PC-3 (cell line): ENCODE measurements at regions not wholly inside any gene's neighbourhood (a gene's known extent, or its start where the extent isn't known, plus 50 kb on each side); places are given as distances from the start of the nearest gene placed in this dataset.

ENCODE experiments used
- ATAC-seq: fragments of 200-7000 bp; cut with Tn5 transposase; 2 replicates; pipeline ENCODE4 v1.9.1; 2020; ENCODE audit warnings: mild to moderate bottlenecking, moderate library complexity
- BruUV-seq: library from RNA; stranded (reverse); fragments of 400-500 nt; replicated peaks from 2 replicates; lab custom pipeline; 2021; lab: Mats Ljungman, UMichigan
- CTCF ChIA-PET: fragments of 300-600 bp; sonication (Branson Sonifier 250); formaldehyde crosslinking; loops from one replicate; lab custom pipeline; 2022; ENCODE audit warnings: antibody characterized with exemption; lab: Charles Lee
- POLR2A ChIA-PET: fragments of 300-600 bp; sonication (Branson Sonifier 250); formaldehyde crosslinking; loops from one replicate; lab custom pipeline; 2022; ENCODE audit warnings: antibody characterized with exemption; ENCODE audit not compliant: unreplicated experiment; lab: Charles Lee
- DNase-seq: peaks from one replicate; pipeline ENCODE4 v3.0.0-alpha.2; 2015
- H2AFZ ChIP-seq: fragments of 300-600 bp; sonication (generic); 2 replicates; pipeline ENCODE4 v1.6.0; 2016; ENCODE audit warnings: antibody characterized with exemption, low read length
- H3F3A ChIP-seq: fragments of 300-600 bp; sonication (generic); one replicate; pipeline ENCODE4 v1.6.0; 2017; ENCODE audit warnings: antibody characterized with exemption, low read length, control low read depth, mild to moderate bottlenecking; ENCODE audit not compliant: unreplicated experiment
- H3K27ac ChIP-seq: fragments of 300-600 bp; sonication (generic); 2 replicates; pipeline ENCODE4 v1.5.1; 2016; ENCODE audit warnings: mild to moderate bottlenecking, low read length
- H3K27me3 ChIP-seq: fragments of 300-600 bp; sonication (generic); 2 replicates; pipeline ENCODE4 v1.6.1; 2016; ENCODE audit warnings: low read length, mixed read lengths
- H3K36me3 ChIP-seq: fragments of 300-600 bp; sonication (generic); 2 replicates; pipeline ENCODE4 v1.6.1; 2016; ENCODE audit warnings: low read depth, mixed run types, low read length, mixed read lengths
- H3K4me1 ChIP-seq: fragments of 300-600 bp; sonication (generic); 2 replicates; pipeline ENCODE4 v1.5.1; 2016; ENCODE audit warnings: low read length; ENCODE audit not compliant: insufficient read depth
- H3K4me2 ChIP-seq: fragments of 300-600 bp; sonication (generic); 2 replicates; pipeline ENCODE4 v1.6.0; 2016; ENCODE audit warnings: low read length
- H3K4me3 ChIP-seq: fragments of 300-600 bp; sonication (generic); 2 replicates; pipeline ENCODE4 v1.5.1; 2016; ENCODE audit warnings: mild to moderate bottlenecking, low read length, mixed read lengths
- H3K79me2 ChIP-seq: fragments of 300-600 bp; sonication (generic); 2 replicates; pipeline ENCODE4 v1.6.1; 2017; ENCODE audit warnings: low read length, mixed read lengths
- H3K9ac ChIP-seq: fragments of 300-600 bp; sonication (generic); 2 replicates; pipeline ENCODE4 v1.6.0; 2016; ENCODE audit warnings: mild to moderate bottlenecking, low read length
- H3K9me2 ChIP-seq: fragments of 300-600 bp; sonication (generic); replicated peaks from 2 replicates; pipeline ENCODE4 v1.6.1; 2016; ENCODE audit warnings: mixed run types, low read length, mixed read lengths
- H3K9me3 ChIP-seq: fragments of 300-600 bp; sonication (generic); 2 replicates; pipeline ENCODE4 v1.6.1; 2016; ENCODE audit warnings: low read length, mixed read lengths
- H4K20me1 ChIP-seq: fragments of 300-600 bp; sonication (generic); 2 replicates; pipeline ENCODE4 v1.6.1; 2016; ENCODE audit warnings: low read length, mixed read lengths
- EZH2 ChIP-seq: fragments of 300-600 bp; sonication (generic); IDR thresholded peaks from one replicate; pipeline ENCODE4 v1.6.1; 2017; ENCODE audit warnings: antibody characterized with exemption, mild to moderate bottlenecking, low read length; ENCODE audit not compliant: unreplicated experiment
- EZH2phosphoT487 ChIP-seq: fragments of 300-600 bp; sonication (generic); IDR thresholded peaks from 2 replicates; pipeline ENCODE4 v1.6.1; 2018; ENCODE audit warnings: mild to moderate bottlenecking, antibody characterized with exemption, low read length, borderline replicate concordance
- intact Hi-C: fragments of 100-400 bp; cut with micrococcal nuclease; formaldehyde crosslinking; loops from 2 replicates; pipeline ENCODE4 v1.9.0; 2023
- TF ChIP-seq, protein P1 (sequence below): fragments of 300-600 bp; sonication (generic); conservative IDR thresholded peaks from 2 replicates; pipeline ENCODE4 v1.5.1; 2017; ENCODE audit warnings: antibody characterized with exemption, low read depth, mild to moderate bottlenecking, low read length

DNA sequence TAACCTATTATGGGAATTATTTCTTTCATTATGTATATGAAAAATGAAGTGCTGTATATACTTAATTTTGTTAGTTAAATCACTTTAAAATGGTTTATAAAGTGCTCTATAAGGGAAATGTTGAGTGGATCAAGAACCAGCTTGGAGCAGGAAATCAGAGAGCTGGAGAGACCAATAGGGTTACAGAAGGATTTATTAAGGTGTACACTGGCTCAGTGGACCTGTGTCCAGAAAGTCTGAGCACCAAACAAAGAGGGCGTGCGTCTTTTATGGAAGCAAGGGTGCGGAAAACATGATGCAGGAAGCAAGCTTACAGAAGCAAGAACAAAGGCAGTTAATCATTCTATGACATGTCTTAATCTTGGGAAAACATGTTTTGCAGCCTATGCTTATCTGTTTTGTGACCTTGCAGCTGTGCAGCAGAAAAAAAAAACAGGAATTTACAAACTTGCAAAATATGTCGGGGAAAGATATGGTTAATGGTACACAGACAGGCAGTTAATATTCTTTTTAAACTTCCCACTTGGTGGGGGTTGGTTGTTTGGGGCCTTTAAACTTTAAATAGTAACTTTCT is 65.2 kb upstream of the SLC35G4 start:
- ATAC-seq (no peak), DNase-seq (no peak)
- intact Hi-C loops, result no loop called here
- Histone ChIP-seq H3K4me1 (no peaks in the 10 kb centered on the region), H3K27me3 (peaks cover 39% of the 10 kb centered on the region), H3K4me3 (no peak overlapping the region), H3K9me2 (no peaks in the 10 kb centered on the region), H3K9ac (no peak overlapping the region), H3K36me3 (no peaks in the 10 kb centered on the region), H2AFZ (no peak overlapping the region), H3F3A (no peaks in the 10 kb centered on the region), H3K27ac (no peak overlapping the region), H3K4me2 (no peak overlapping the region), H4K20me1 (no peaks in the 10 kb centered on the region), H3K9me3 (peaks cover 22% of the 10 kb centered on the region; the same call in 1 of the 2 replicates), H3K79me2 (no peaks in the 10 kb centered on the region)
- POLR2A ChIA-PET, result no interaction called here
- TF ChIP-seq EZH2phosphoT487, result no peak
- no peak for TF ChIP-seq EZH2
- TF ChIP-seq, protein P1, sequence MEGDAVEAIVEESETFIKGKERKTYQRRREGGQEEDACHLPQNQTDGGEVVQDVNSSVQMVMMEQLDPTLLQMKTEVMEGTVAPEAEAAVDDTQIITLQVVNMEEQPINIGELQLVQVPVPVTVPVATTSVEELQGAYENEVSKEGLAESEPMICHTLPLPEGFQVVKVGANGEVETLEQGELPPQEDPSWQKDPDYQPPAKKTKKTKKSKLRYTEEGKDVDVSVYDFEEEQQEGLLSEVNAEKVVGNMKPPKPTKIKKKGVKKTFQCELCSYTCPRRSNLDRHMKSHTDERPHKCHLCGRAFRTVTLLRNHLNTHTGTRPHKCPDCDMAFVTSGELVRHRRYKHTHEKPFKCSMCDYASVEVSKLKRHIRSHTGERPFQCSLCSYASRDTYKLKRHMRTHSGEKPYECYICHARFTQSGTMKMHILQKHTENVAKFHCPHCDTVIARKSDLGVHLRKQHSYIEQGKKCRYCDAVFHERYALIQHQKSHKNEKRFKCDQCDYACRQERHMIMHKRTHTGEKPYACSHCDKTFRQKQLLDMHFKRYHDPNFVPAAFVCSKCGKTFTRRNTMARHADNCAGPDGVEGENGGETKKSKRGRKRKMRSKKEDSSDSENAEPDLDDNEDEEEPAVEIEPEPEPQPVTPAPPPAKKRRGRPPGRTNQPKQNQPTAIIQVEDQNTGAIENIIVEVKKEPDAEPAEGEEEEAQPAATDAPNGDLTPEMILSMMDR, result no peak
- CTCF ChIA-PET, result no interaction called here
- no TSS peak for BruUV-seq

DNA sequence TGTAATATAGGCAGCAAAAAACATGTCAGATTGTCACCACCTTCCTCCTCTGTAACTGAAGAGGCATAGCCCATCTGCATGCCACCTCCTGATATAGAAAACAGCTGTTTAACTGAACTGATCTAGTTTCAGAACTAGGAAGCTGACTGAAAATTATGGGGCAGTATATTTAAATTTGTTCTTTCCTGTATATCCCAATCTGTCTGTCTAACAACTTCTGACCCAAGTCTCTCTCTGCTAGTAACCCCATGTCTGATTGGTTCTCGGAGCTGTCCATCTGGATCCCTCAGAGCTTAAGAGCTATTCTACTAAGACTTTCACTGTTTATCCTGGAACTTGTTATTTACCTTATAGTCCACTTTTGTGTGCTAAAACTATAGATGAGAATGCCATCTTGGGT is 68.2 kb upstream of the SLC35G4 start:
- Histone ChIP-seq H3K4me3 (no peak overlapping the region), H3K36me3 (no peaks in the 10 kb centered on the region), H2AFZ (no peak overlapping the region), H3K4me2 (no peak overlapping the region), H3K9ac (no peak overlapping the region), H3K27me3 (peaks cover 53% of the 10 kb centered on the region), H4K20me1 (no peaks in the 10 kb centered on the region), H3K27ac (no peak overlapping the region), H3K9me2 (no peaks in the 10 kb centered on the region), H3F3A (no peaks in the 10 kb centered on the region), H3K79me2 (no peaks in the 10 kb centered on the region), H3K4me1 (no peaks in the 10 kb centered on the region), H3K9me3 (peaks cover 22% of the 10 kb centered on the region; the same call in 1 of the 2 replicates)
- POLR2A ChIA-PET, result no interaction called here
- TF ChIP-seq EZH2 (no peak), EZH2phosphoT487 (no peak)
- TF ChIP-seq, protein P1, result no peak
- DNase-seq (no peak), ATAC-seq (no peak)
- CTCF ChIA-PET, result no interaction called here
- intact Hi-C loops, result no loop called here
- BruUV-seq, result no TSS peak

DNA sequence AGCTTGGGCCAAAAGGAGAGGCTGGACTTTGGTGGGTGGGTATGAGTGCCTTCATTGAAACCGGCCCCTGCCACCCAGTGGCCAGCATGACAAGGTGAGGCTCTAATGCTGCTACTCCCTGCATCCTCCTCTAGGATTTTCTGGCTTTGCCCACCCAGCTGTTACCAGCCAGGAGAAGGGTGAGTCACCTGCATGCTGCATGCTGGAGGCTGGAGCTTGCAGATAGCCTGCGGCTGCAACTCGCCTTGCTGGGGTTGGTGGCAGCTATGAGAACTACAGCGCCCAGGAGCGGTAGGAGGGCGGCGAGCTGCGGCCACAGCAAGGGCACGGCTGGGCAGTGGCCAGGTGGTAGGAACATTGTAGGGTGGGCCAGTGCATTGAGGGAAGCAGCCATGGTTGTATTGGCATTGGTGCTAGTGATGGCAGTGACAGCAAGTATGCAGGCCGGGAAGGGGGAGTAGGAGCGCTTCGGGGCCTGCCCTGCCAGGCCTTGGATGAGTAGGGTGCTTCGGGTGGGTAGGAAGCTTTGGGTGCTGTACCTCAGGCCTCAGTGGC is 75.4 kb upstream of the SLC35G4 start:
- Histone ChIP-seq H3K9me3 (no peaks in the 10 kb centered on the region), H3K27ac (no peak overlapping the region), H4K20me1 (no peaks in the 10 kb centered on the region), H3K79me2 (no peaks in the 10 kb centered on the region), H3F3A (no peaks in the 10 kb centered on the region), H3K4me2 (no peak overlapping the region), H3K4me3 (no peak overlapping the region), H3K36me3 (no peaks in the 10 kb centered on the region), H3K9ac (no peak overlapping the region), H3K9me2 (no peaks in the 10 kb centered on the region), H3K4me1 (no peaks in the 10 kb centered on the region), H2AFZ (no peak overlapping the region), H3K27me3 (peaks cover 78% of the 10 kb centered on the region)
- DNase-seq, result peak; percentile 7
- no peak for TF ChIP-seq EZH2phosphoT487
- TF ChIP-seq, protein P1, result no peak
- POLR2A ChIA-PET, result no interaction called here
- intact Hi-C loops, result no loop called here
- no TSS peak for BruUV-seq
- no peak for ATAC-seq
- CTCF ChIA-PET, result no interaction called here
